Kidney epithelial cell (primary cell): ENCODE measurements at regions not wholly inside any gene's neighbourhood (a gene's known extent, or its start where the extent isn't known, plus 50 kb on each side); places are given as distances from the start of the nearest gene placed in this dataset.
A peak's percentile ranks its signal among the peaks of the same experiment; 100 is the strongest.

ENCODE experiments used
- DNase-seq: peaks from one replicate; pipeline ENCODE4 v3.0.0-alpha.2; 2010; ENCODE audit warnings: low read depth
- H3K27me3 ChIP-seq: 2 replicates; pipeline ENCODE4 v1.6.0; 2011; ENCODE audit warnings: low read length; ENCODE audit not compliant: control insufficient read depth, insufficient read depth
- H3K36me3 ChIP-seq: 2 replicates; pipeline ENCODE4 v1.5.1; 2011; ENCODE audit warnings: low read length; ENCODE audit not compliant: control insufficient read depth, insufficient read depth
- H3K4me3 ChIP-seq: 2 replicates; pipeline ENCODE4 v1.5.1; 2011; ENCODE audit warnings: low read depth, mild to moderate bottlenecking, control low read depth, low read length
- TF ChIP-seq, protein P1 (sequence below): IDR thresholded peaks from 2 replicates; pipeline ENCODE4 v1.5.1; 2011; ENCODE audit warnings: mild to moderate bottlenecking, moderate library complexity, low read length, control low read depth, inconsistent platforms; ENCODE audit not compliant: insufficient read depth, poor library complexity, severe bottlenecking

DNA sequence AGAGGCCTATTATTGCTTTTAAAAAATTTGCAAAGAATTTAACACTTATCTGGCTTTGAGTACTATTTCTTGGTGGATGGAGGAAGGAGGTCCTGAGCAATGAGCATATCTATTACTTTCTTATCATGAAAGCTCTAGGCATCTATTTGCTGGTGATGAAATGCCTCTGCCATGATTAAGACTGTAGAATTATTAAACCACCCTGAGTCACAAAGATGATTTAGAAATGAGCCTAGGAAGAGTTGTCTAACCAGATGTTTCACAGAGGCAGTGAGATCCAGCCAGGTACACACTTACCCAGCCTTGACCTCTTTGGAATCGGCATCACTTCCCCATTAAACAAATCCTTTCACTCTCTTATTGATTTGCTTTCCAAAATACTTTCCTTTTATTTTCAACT is 304.4 kb upstream of the KIF2A start:
- peak; percentile 5 for DNase-seq
- H3K4me3 ChIP-seq, result no peak overlapping the region
- no peaks in the 10 kb centered on the region for H3K27me3 ChIP-seq
- TF ChIP-seq, protein P1, sequence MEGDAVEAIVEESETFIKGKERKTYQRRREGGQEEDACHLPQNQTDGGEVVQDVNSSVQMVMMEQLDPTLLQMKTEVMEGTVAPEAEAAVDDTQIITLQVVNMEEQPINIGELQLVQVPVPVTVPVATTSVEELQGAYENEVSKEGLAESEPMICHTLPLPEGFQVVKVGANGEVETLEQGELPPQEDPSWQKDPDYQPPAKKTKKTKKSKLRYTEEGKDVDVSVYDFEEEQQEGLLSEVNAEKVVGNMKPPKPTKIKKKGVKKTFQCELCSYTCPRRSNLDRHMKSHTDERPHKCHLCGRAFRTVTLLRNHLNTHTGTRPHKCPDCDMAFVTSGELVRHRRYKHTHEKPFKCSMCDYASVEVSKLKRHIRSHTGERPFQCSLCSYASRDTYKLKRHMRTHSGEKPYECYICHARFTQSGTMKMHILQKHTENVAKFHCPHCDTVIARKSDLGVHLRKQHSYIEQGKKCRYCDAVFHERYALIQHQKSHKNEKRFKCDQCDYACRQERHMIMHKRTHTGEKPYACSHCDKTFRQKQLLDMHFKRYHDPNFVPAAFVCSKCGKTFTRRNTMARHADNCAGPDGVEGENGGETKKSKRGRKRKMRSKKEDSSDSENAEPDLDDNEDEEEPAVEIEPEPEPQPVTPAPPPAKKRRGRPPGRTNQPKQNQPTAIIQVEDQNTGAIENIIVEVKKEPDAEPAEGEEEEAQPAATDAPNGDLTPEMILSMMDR, result no peak
- H3K36me3 ChIP-seq, result no peaks in the 10 kb centered on the region

DNA sequence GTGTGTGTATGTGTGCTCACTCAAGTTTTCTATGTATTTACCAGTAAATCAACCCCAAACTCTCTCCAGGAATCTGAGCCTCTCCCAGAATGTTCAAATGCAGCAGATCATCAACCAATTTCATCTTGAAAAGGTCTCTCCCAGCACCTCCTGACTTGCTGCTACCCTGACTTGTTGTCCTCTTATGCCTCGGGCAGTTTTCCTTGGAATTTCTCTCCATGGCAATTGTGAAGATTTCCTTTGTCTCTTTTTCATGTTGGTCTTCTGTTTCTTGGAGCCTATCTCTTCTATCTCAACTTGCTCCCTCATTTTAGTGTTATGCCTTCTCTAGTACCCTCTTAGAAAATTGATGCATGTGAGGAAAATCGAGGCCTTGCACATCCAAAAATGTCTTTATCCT is 303.6 kb upstream of the KIF2A start:
- no peaks in the 10 kb centered on the region for H3K36me3 ChIP-seq
- H3K4me3 ChIP-seq, result no peak overlapping the region
- no peaks in the 10 kb centered on the region for H3K27me3 ChIP-seq
- DNase-seq, result no peak
- TF ChIP-seq, protein P1, result no peak

DNA sequence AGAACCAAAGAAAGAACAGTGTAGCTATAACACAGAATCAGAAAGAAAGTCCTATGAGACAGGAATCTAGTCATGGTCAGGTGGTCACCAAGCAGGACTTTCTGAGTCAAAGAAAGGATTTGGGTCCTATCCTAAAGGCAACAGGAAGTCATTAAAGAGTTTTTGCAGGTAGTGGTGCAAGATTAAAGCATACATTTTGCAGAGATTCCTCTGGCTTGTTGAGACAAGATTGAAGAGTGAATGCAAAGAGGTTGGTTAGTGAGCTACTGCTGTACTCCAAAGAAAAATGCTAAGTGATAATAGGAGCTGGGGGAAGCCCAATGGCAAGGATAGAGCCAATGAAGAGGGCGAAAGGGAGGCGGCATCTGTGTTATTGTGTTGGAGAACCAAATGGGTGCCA is 300.5 kb upstream of the KIF2A start:
- TF ChIP-seq, protein P1, result no peak
- Histone ChIP-seq H3K4me3 (no peak overlapping the region), H3K27me3 (no peaks in the 10 kb centered on the region), H3K36me3 (no peaks in the 10 kb centered on the region)
- DNase-seq, result no peak

DNA sequence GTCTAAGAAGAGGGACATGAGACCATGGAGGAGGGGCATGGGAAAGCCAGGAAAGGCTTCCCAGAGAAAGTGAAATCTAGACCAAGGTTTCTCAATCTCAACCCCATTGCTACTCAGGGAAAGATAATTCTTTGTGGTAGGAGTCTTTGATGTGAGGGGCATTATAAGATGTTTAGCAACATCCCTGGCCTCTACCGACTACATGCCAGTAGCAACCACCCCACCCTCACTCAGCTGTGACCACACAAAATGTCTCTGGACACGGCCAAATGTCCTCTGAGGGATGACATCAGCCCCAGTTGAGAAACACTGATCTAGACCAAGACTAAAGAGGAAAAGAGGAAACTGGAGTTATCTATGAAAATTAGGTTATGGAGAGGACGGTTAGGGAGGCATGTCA is 298.5 kb upstream of the KIF2A start:
- H3K36me3 ChIP-seq, result no peaks in the 10 kb centered on the region
- DNase-seq, result no peak
- H3K27me3 ChIP-seq, result no peaks in the 10 kb centered on the region
- TF ChIP-seq, protein P1, result no peak
- H3K4me3 ChIP-seq, result no peak overlapping the region

DNA sequence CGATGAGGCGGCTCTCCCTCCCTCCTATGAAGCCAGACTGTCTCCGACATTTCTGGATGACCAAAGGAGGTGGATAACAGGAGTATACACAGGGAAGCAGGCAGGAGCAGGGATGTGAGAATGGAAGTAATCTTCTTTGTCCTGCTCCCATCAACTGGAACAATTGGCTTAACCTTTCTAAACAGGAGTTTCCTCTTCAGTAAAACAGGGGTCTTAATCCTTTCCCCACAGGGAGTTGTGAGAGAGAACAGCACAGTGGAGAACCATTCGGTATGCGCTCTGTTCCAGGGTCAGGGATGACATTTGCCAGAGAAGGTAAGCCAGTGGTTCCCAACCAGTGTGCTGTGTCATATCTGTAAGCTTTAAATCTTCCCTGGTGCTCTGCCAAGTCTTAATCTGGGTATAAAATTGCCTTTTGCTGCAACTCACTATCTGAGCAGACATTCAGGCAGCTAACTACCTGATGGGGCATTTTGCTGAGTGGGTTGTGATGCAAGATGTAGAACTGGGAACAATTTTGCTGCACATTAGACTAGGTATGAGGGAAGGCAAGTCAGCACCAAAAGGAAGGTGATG is 294.8 kb upstream of the KIF2A start:
- no peaks in the 10 kb centered on the region for H3K36me3 ChIP-seq
- TF ChIP-seq, protein P1, result no peak
- no peak for DNase-seq
- H3K27me3 ChIP-seq, result no peaks in the 10 kb centered on the region
- no peak overlapping the region for H3K4me3 ChIP-seq

DNA sequence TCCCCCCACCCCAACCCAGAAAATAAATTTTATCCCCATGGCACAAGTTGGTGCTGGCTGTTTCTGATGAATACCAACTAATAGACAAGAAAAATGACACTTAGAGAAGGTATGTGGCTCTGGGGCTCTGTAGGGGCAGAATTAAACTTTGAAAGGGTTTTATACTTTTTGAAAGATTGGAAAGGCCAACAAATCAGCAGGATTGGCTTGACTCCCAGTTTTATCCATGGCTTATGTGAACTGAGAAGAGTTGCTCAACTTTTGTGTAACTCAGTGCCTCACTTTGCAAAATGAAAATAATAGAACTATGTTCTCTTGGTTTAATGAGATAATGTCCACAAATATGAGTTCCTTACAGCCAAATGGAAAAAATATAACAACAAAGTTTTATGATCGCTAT is 288.9 kb upstream of the KIF2A start:
- TF ChIP-seq, protein P1, result no peak

More for the DNA sequence above, 288.9 kb upstream of the KIF2A start:
- H3K27me3 ChIP-seq, result no peaks in the 10 kb centered on the region
- H3K36me3 ChIP-seq, result no peaks in the 10 kb centered on the region
- no peak overlapping the region for H3K4me3 ChIP-seq
- DNase-seq, result no peak
